AG04449 (cell line): ENCODE measurements at regions not wholly inside any gene's neighbourhood (a gene's known extent, or its start where the extent isn't known, plus 50 kb on each side); places are given as distances from the start of the nearest gene placed in this dataset.

Experiments
- CTCF ChIA-PET: fragments of 350-600 bp; formaldehyde crosslinking; extraction: SDS; loops from one replicate; lab custom pipeline; 2021; ENCODE audit warnings: antibody characterized with exemption; lab: Yijun Ruan, JAX
- POLR2A ChIA-PET: fragments of 400-600, 350-600 bp; formaldehyde crosslinking; extraction: SDS; loops from one replicate; lab custom pipeline; 2020; ENCODE audit warnings: antibody characterized with exemption, inconsistent platforms; lab: Yijun Ruan, JAX
- DNase-seq: peaks from one replicate; pipeline ENCODE4 v3.0.0-alpha.2; 2010; ENCODE audit warnings: low read depth, low spot score
- H3K4me3 ChIP-seq: 2 replicates; pipeline ENCODE4 v1.5.1; 2011; ENCODE audit warnings: low read depth, mild to moderate bottlenecking, control low read depth, low read length
- TF ChIP-seq, protein P1 (sequence below): IDR thresholded peaks from one replicate; pipeline ENCODE4 v1.5.1; 2011; ENCODE audit warnings: mild to moderate bottlenecking, moderate library complexity, low read length, control low read depth, inconsistent platforms; ENCODE audit not compliant: insufficient read depth; ENCODE audit errors: missing control alignments

DNA sequence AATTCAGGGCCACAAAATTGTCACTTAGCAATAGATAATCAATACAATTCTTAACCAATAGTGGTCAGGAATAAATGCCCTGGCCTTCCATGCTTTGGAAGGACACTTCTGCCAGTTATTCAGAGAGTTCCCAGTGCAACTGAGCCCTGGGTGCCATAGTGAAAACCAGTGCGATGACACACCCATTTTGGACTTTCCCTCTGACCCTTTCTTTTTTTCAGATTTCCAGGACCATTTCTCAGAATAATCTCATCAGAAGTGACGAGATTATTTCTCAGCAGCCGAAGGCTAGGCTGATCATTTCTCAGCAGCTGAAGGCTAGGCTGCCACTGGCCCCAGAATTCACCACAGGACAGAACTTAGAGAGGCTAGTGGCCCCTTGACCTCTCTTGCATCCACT, 106.6 kb upstream of the MYCN start:
- no peak for DNase-seq
- ChIA-PET POLR2A (no interaction called here), CTCF (no interaction called here)
- no peak overlapping the region for H3K4me3 ChIP-seq
- TF ChIP-seq, protein P1, sequence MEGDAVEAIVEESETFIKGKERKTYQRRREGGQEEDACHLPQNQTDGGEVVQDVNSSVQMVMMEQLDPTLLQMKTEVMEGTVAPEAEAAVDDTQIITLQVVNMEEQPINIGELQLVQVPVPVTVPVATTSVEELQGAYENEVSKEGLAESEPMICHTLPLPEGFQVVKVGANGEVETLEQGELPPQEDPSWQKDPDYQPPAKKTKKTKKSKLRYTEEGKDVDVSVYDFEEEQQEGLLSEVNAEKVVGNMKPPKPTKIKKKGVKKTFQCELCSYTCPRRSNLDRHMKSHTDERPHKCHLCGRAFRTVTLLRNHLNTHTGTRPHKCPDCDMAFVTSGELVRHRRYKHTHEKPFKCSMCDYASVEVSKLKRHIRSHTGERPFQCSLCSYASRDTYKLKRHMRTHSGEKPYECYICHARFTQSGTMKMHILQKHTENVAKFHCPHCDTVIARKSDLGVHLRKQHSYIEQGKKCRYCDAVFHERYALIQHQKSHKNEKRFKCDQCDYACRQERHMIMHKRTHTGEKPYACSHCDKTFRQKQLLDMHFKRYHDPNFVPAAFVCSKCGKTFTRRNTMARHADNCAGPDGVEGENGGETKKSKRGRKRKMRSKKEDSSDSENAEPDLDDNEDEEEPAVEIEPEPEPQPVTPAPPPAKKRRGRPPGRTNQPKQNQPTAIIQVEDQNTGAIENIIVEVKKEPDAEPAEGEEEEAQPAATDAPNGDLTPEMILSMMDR = no peak

DNA sequence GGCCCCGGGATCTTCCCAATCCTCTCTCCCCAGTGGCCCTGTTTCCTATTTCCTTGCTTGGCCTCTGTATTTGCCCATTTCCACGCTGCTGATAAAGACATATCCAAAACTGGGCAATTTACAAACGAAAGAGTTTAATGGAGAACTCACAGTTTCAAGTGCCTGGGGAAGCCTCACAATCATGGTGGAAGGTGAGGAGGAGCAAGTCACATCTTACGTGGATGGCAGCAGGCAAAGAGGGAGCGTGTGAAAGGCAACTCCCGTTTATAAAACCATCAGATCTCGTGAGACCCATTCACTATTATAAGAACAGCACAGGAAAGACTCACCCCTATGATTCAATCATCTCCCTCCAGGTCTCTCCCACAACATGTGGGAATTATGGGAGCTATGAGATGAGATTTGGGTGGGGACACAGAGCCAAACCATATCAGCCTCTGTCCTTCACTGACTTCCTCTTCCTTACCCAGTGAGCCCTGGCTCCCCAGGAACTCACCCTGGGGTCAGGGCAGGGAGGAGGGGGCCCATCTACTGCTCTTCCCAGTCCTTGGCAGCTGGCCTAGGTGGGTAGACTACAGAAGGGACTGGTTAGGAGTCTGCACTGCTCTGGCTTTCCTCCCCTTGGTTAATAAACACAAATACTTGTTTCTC, 105.8 kb upstream of the MYCN start:
- H3K4me3 ChIP-seq = no peak overlapping the region
- ChIA-PET CTCF (no interaction called here), POLR2A (no interaction called here)
- TF ChIP-seq, protein P1 = no peak
- DNase-seq = no peak

DNA sequence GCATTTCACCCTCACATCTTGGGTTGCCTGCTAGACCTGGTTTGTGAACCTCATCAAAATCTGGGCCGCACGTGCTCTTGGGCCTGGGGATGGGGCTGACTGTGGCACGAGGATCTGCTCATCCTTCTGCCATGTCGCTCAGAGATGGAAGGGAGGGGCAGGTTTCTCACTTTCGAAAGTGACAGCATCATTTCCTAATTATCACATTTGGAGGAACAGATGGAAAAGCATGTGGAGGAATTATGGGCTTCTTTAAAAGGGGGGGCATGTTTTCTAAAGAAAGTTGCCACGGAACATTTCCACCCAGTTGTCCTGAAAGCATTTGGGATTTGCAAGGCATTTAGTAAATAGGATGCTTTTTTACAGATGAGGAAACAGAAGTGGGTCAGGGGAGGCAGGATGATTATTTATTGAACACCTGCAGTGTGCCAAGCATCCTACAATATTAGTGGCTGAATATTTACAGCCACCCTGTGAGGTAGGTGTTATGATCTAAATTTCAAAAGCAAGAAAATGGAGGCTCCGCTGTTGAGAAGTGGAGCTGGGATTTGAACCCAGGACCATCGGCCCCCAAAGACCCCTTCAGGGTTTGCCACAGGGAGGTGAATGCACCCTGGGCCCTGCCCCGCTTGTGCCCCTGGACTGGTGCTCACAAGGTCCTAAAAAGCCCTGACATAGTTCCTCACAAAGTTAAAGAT, 104.2 kb upstream of the MYCN start:
- no peak for DNase-seq
- CTCF ChIA-PET = no interaction called here
- POLR2A ChIA-PET = no interaction called here
- H3K4me3 ChIP-seq = no peak overlapping the region
- TF ChIP-seq, protein P1 = no peak

DNA sequence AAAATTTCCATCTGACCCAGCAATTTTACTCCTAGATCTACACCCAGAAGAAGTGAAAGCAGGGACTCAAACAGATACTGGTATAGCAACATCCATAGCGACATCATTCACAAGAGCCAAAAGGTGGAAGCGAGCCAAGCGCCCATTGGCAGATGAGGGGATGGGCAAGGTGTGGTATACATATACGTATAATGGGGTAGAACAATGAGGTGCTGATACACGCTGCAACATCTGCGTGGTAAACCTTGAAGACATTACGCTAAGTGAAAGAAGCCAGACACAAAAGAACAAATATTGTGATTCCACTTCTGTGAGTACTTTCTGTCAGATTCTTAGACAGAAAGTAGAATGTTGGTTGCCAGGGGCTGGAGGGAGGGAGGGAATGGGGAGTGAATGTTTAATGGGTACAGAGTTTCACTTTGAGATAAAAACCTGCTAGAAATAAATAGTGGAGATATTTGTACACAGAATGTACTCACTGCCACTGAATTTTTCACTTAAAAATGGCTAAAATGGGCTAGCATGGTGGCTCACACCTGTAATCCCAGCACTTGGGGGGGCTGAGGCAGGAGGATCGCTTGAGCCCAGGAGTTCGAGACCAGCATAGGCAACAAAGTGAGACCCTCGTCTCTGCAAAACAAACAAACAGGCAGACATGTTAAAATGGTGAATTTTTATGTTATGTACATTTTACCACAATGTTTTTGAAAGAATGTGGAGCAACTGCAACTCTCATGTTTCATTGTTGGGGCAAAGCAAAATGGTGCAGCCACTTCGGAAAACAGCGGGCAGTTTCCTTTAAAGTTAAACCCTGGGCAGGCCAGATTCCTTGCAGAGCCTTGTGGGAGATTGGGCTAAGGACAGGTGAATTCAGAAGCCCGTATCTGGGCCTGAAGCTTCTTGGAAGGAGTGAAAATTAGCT, 103.4 kb upstream of the MYCN start:
- DNase-seq = no peak
- no peak overlapping the region for H3K4me3 ChIP-seq
- ChIA-PET POLR2A (no interaction called here), CTCF (no interaction called here)
- TF ChIP-seq, protein P1 = no peak

DNA sequence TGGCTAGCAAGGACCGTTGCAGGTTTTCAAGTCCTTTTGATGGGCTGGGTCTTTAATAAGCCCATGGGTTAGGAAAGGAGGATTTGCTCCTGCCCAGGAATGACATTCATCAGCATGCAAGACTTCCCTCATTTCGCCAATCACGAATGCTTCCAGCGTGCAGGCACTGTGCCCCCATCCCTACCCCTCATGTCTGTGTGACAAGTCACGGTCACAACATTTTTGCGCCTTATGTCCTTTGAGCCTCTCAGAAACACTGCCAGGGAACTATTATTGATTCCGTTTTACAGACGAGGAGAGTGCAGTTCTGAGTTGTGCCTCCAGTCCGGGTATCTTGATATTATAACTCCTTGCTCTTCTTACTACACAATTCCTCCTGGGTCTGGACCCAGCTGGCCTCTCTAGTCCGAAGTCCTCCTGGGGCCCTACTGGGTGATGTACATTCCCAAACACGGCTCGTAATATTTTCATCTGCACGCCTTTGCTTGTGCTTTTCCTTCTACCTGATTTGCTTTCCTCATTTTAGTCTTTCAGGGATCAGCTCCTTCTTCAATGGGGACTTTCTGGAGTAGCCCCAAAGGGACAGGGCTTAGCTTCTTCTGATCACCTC, 101.8 kb upstream of the MYCN start:
- no peak overlapping the region for H3K4me3 ChIP-seq
- POLR2A ChIA-PET = no interaction called here
- DNase-seq = no peak
- TF ChIP-seq, protein P1 = no peak
- CTCF ChIA-PET = no interaction called here
